Cardiac muscle cell (in vitro differentiated cells and primary cell): ENCODE measurements at regions not wholly inside any gene's neighbourhood (a gene's known extent, or its start where the extent isn't known, plus 50 kb on each side); places are given as distances from the start of the nearest gene placed in this dataset.

Source experiments
- DNase-seq, 2 donors: peaks; one replicate each; pipeline versions ENCODE4 v3.0.0 to v3.0.0-alpha.2; 2010 to 2017; ENCODE audit warnings: low read depth in 1 of 2, low spot score in 1 of 2
- H3K27ac ChIP-seq: fragments of 200-600 bp; sonication (generic); 2 replicates; pipeline ENCODE4 v1.5.1; 2016
- H3K27me3 ChIP-seq: fragments of 200-600 bp; sonication (generic); 2 replicates; pipeline ENCODE4 v1.6.0; 2016; ENCODE audit warnings: control low read depth
- H3K36me3 ChIP-seq: fragments of 200-600 bp; sonication (generic); 2 replicates; pipeline ENCODE4 v1.5.1; 2016; ENCODE audit warnings: control low read depth
- H3K4me1 ChIP-seq: fragments of 200-600 bp; sonication (generic); 2 replicates; pipeline ENCODE4 v1.8.1; 2017; ENCODE audit warnings: low read depth, mild to moderate bottlenecking, mixed run types
- H3K4me3 ChIP-seq: fragments of 200-600 bp; sonication (generic); 2 replicates; pipeline ENCODE4 v1.5.1; 2016; ENCODE audit warnings: mild to moderate bottlenecking
- H3K9me3 ChIP-seq: fragments of 200-600 bp; sonication (generic); 2 replicates; pipeline ENCODE4 v1.5.1; 2017; ENCODE audit warnings: low read depth, mild to moderate bottlenecking, control low read depth
- TF ChIP-seq, protein P1 (sequence below): IDR thresholded peaks from 2 replicates; pipeline ENCODE4 v1.5.1; 2012; ENCODE audit warnings: low read depth, mild to moderate bottlenecking, low read length

- TF ChIP-seq, protein P1, sequence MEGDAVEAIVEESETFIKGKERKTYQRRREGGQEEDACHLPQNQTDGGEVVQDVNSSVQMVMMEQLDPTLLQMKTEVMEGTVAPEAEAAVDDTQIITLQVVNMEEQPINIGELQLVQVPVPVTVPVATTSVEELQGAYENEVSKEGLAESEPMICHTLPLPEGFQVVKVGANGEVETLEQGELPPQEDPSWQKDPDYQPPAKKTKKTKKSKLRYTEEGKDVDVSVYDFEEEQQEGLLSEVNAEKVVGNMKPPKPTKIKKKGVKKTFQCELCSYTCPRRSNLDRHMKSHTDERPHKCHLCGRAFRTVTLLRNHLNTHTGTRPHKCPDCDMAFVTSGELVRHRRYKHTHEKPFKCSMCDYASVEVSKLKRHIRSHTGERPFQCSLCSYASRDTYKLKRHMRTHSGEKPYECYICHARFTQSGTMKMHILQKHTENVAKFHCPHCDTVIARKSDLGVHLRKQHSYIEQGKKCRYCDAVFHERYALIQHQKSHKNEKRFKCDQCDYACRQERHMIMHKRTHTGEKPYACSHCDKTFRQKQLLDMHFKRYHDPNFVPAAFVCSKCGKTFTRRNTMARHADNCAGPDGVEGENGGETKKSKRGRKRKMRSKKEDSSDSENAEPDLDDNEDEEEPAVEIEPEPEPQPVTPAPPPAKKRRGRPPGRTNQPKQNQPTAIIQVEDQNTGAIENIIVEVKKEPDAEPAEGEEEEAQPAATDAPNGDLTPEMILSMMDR: no peak
- H3K4me1 ChIP-seq: no peaks in the 10 kb centered on the region
- H3K9me3 ChIP-seq: peaks cover 5% of the 10 kb centered on the region
- H3K27ac ChIP-seq: no peak overlapping the region
- no peaks in the 10 kb centered on the region for H3K36me3 ChIP-seq
- no peak for DNase-seq
- no peak overlapping the region for H3K4me3 ChIP-seq
- H3K27me3 ChIP-seq: no peaks in the 10 kb centered on the region
These were observed 55.0 kb upstream of the SHH start for GRCh38 chr7:155867280-155867679.

DNA sequence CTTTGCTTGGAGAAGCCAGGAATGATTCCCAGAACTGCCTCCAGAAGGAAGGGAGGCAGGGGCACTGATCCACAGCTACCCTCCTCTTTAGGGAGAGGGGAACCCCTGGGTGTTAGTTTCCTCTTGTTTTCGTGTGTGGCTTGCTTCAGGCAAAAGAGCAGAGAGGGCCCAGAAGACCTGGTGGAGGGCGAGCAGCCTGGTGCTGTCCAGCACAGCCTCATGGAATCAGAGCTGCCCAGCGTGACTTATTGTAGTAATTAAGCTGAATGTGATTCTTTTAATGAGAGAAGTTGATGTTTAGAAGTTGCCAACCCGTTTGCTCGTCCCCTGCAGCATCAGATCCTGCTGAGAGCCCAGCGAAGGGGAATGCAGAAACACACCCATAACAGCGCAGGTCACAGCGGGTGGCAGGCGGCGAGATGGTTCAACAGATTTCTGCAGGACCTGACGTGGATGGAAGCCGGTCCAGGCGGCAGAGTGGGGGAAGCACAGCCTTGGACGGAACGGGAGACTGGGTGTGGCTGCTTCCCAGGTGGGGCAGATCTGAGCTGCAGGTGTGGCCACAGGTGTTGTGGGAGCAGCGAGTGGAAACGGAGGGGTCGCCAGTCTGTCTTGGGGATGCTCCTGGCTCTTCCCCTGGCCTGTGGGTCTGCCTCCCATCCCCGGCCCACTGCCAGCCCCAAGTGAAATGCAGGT, 53.7 kb upstream of the SHH start:
- no peaks in the 10 kb centered on the region for H3K36me3 ChIP-seq
- TF ChIP-seq, protein P1: no peak
- no peak overlapping the region for H3K4me3 ChIP-seq
- peaks cover 5% of the 10 kb centered on the region for H3K9me3 ChIP-seq
- no peaks in the 10 kb centered on the region for H3K27me3 ChIP-seq
- DNase-seq: no peak
- no peak overlapping the region for H3K27ac ChIP-seq
- no peaks in the 10 kb centered on the region for H3K4me1 ChIP-seq

DNA sequence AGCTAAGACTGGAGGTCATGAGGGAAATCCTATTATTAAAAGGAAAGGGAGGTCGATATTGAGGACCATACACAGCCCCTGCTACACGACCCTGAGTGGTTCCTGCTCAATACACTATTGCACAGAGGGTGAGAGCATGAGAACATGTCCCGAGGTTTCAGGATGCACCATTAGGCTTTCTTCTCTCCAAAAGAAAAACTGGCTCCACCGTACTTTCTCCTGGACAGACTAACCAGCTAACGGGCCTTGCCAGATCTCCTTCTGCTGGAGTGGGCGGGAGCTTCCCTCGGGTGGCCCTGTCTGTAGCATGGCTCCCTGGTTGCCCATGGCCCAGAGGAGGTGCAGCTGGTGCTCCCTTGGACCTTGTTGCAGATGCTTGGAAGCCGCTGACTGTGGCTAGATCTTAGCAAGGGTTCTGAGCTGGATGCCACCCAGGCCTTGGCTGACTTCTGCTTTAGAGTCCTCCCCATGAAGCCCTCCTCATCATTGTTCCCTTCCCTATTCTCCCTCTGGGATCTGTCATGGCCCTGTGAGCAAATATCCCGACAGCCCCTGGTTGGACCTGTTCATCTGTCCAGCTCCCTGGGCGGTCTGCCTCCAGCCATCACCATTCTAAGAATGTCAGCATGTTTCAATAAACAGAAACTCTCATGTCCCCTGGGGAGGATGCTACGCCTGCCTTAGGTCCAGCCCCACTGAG, 52.9 kb upstream of the SHH start:
- no peaks in the 10 kb centered on the region for H3K4me1 ChIP-seq
- TF ChIP-seq, protein P1: no peak
- no peak for DNase-seq
- H3K27ac ChIP-seq: no peak overlapping the region
- no peak overlapping the region for H3K4me3 ChIP-seq
- H3K27me3 ChIP-seq: no peaks in the 10 kb centered on the region
- peaks cover 5% of the 10 kb centered on the region for H3K9me3 ChIP-seq
- no peaks in the 10 kb centered on the region for H3K36me3 ChIP-seq

DNA sequence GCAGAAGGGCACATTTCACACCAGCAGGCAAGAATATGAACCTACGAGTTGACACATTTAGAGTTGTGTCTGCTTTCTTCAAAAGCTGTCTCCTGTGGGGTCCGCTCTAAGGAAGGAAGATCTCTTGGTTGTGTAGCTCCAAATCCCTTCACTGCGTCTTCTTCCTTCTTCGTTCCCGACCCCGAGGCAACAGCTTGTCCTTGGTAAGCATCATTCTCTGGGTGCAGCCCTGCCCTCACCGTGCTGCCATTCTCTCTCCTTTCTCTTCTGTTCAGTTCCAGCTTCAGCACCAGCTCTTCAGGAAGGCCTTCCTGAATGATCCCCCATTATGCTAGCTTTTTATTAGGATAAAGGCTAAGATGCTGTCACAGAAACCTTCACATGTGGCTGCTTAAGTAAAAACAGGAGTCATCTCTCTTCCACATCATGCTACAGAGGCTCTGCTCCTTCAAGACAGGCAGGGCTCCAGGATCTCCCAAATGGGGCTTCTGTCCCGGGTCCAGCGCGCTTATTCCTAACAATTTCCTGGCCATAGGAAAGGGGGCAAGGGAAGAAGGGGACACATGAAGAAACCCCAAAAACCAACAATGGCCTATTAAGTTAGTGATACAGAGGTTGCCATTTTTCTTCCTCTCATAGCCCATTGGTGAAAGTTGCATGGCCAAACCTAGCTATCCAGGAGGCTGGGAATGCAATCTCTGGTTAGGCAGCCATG, 52.2 kb upstream of the SHH start:
- TF ChIP-seq, protein P1: no peak
- no peaks in the 10 kb centered on the region for H3K36me3 ChIP-seq
- no peak for DNase-seq
- H3K27me3 ChIP-seq: no peaks in the 10 kb centered on the region
- H3K27ac ChIP-seq: no peak overlapping the region
- H3K4me3 ChIP-seq: no peak overlapping the region
- peaks cover 5% of the 10 kb centered on the region for H3K9me3 ChIP-seq
- H3K4me1 ChIP-seq: no peaks in the 10 kb centered on the region

DNA sequence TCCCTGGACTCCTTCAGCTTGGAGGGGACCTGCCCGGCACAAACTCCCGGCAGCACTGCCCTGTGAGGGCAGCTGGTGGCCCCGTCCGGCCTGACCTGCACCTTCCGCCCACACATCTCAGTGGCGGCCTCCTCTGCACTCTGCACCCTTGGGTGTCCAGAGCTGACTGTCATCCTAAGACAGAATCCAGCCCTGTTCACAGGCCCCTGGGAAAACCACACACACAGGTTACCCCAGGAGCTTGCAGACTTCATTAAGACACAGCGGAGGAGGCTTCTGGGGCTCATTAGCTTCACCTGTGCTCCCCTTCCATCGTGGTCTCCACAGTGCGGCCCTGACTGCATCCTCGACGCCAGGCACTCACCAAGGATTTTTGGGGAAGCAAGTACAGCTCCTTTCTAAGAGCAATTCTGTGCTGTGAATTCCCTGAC, 51.5 kb upstream of the SHH start:
- no peak for DNase-seq
- no peak overlapping the region for H3K27ac ChIP-seq
- H3K4me3 ChIP-seq: no peak overlapping the region
- H3K27me3 ChIP-seq: no peaks in the 10 kb centered on the region
- H3K9me3 ChIP-seq: peaks cover 5% of the 10 kb centered on the region
- TF ChIP-seq, protein P1: no peak
- no peaks in the 10 kb centered on the region for H3K36me3 ChIP-seq
- H3K4me1 ChIP-seq: no peaks in the 10 kb centered on the region
